LNCaP clone FGC (cell line): ENCODE measurements at regions not wholly inside any gene's neighbourhood (a gene's known extent, or its start where the extent isn't known, plus 50 kb on each side); places are given as distances from the start of the nearest gene placed in this dataset.

Experiments used
- DNase-seq: peaks from one replicate; pipeline ENCODE4 v3.0.0-alpha.2; 2011; ENCODE audit warnings: low read depth
- H3K4me3 ChIP-seq: 2 replicates; pipeline ENCODE4 v1.5.1; 2011; ENCODE audit warnings: mild to moderate bottlenecking, low read depth, low read length, control low read depth
- CTCF ChIP-seq: IDR thresholded peaks from 2 replicates; pipeline ENCODE4 v1.5.1; 2012; ENCODE audit warnings: mild to moderate bottlenecking; ENCODE audit not compliant: control insufficient read depth, insufficient read depth; ENCODE audit errors: extremely low read depth

- H3K4me3 ChIP-seq = no peak overlapping the region
- no peak for TF ChIP-seq CTCF
These were observed 197.6 kb upstream of the POU1F1 start for GRCh38 chr3:87473944-87474343.

GRCh38 chr3:87468938-87469337, 192.6 kb upstream of the POU1F1 start:
- no peak overlapping the region for H3K4me3 ChIP-seq
- no peak for DNase-seq
- no peak for TF ChIP-seq CTCF

More at GRCh38 chr3:87473944-87474343, 197.6 kb upstream of the POU1F1 start:
- no peak for DNase-seq

GRCh38 chr3:87468235-87468634, 191.9 kb upstream of the POU1F1 start:
- no peak for DNase-seq
- no peak for TF ChIP-seq CTCF
- no peak overlapping the region for H3K4me3 ChIP-seq

- H3K4me3 ChIP-seq = no peak overlapping the region
- TF ChIP-seq CTCF = no peak
These were observed 185.8 kb upstream of the POU1F1 start for GRCh38 chr3:87462228-87462627.

GRCh38 chr3:87461443-87461842, 185.1 kb upstream of the POU1F1 start:
- no peak for DNase-seq
- TF ChIP-seq CTCF = no peak
- H3K4me3 ChIP-seq = no peak overlapping the region

More at GRCh38 chr3:87462228-87462627, 185.8 kb upstream of the POU1F1 start:
- no peak for DNase-seq

GRCh38 chr3:87461036-87461435, 184.7 kb upstream of the POU1F1 start:
- TF ChIP-seq CTCF = no peak
- DNase-seq = no peak
- H3K4me3 ChIP-seq = no peak overlapping the region

- DNase-seq = no peak
- TF ChIP-seq CTCF = no peak
- H3K4me3 ChIP-seq = no peak overlapping the region
These were observed 172.2 kb upstream of the POU1F1 start for GRCh38 chr3:87448558-87448957.
